NCI-H82 treated with DMSO at 0.1 percent for 48 hours (cell line): ENCODE measurements at regions not wholly inside any gene's neighbourhood (a gene's known extent, or its start where the extent isn't known, plus 50 kb on each side); places are given as distances from the start of the nearest gene placed in this dataset.
"Not testable (repeated sequence)": the region's sequence is repeated elsewhere in the genome, so short reads cannot be mapped to it uniquely, and the experiment has no call there.

Source experiments
- DNase-seq: peaks from one replicate; lab custom pipeline; 2025; ENCODE audit not compliant: unreplicated experiment; lab: John Stamatoyannopoulos, UW

- no peak for DNase-seq
Observed at GRCh38 chr3:191737742-191738141, 276.8 kb downstream of the PYDC2 start.

GRCh38 chr3:191740712-191741111, 279.7 kb downstream of the PYDC2 start:
- no peak for DNase-seq

GRCh38 chr3:191741847-191742350, 280.9 kb downstream of the PYDC2 start:
- DNase-seq = not testable (repeated sequence)

GRCh38 chr3:191743283-191743682, 282.3 kb downstream of the PYDC2 start:
- no peak for DNase-seq

- DNase-seq = no peak
Observed at GRCh38 chr3:191750618-191751017, 289.7 kb downstream of the PYDC2 start.

- no peak for DNase-seq
Observed at GRCh38 chr3:191753196-191753595, 292.2 kb downstream of the PYDC2 start.

GRCh38 chr3:191761906-191762305, 300.9 kb downstream of the PYDC2 start:
- peak; percentile 87 for DNase-seq

GRCh38 chr3:191762323-191762960, 301.5 kb downstream of the PYDC2 start:
- DNase-seq = peak; percentile 87

GRCh38 chr3:191768421-191768820, 307.5 kb downstream of the PYDC2 start:
- DNase-seq = no peak

- DNase-seq = no peak
Observed at GRCh38 chr3:191770541-191770940, 309.6 kb downstream of the PYDC2 start.

- DNase-seq = no peak
Observed at GRCh38 chr3:191774485-191774884, 313.5 kb downstream of the PYDC2 start.

GRCh38 chr3:191775451-191776233, 314.7 kb downstream of the PYDC2 start:
- DNase-seq = no peak

GRCh38 chr3:191781044-191781443, 320.1 kb downstream of the PYDC2 start:
- no peak for DNase-seq

- no peak for DNase-seq
Observed at GRCh38 chr3:191783024-191783423, 322.1 kb downstream of the PYDC2 start.

- no peak for DNase-seq
Observed at GRCh38 chr3:191790934-191791333, 330.0 kb downstream of the PYDC2 start.

- DNase-seq = no peak
Observed at GRCh38 chr3:191792580-191792979, 331.6 kb downstream of the PYDC2 start.

- no peak for DNase-seq
Observed at GRCh38 chr3:191795196-191795595, 334.2 kb downstream of the PYDC2 start.

GRCh38 chr3:191797271-191797670, 336.3 kb downstream of the PYDC2 start:
- DNase-seq = no peak

GRCh38 chr3:191802671-191803070, 341.7 kb downstream of the PYDC2 start:
- DNase-seq = no peak

- DNase-seq = no peak
Observed at GRCh38 chr3:191804935-191805334, 344.0 kb downstream of the PYDC2 start.

- no peak for DNase-seq
Observed at GRCh38 chr3:191808073-191808472, 347.1 kb downstream of the PYDC2 start.

- DNase-seq = no peak
Observed at GRCh38 chr3:191809326-191809949, 348.5 kb downstream of the PYDC2 start.
